Activated B cell treated with CpG ODN at 0.5 μM for 24 hours (primary cell): ENCODE measurements at regions not wholly inside any gene's neighbourhood (a gene's known extent, or its start where the extent isn't known, plus 50 kb on each side); places are given as distances from the start of the nearest gene placed in this dataset.

Experiments used
- ATAC-seq: fragments of 200-7000 bp; cut with Tn5 transposase; one replicate; pipeline ENCODE4 v1.10.0; 2021; ENCODE audit warnings: low read depth, mild to moderate bottlenecking, moderate library complexity
- CTCF ChIA-PET: fragments of 350-600 bp; sonication (Branson Sonifier 250); formaldehyde crosslinking; loops from one replicate; lab custom pipeline; 2021; ENCODE audit warnings: antibody characterized with exemption; lab: Charles Lee
- POLR2A ChIA-PET: fragments of 350-600 bp; sonication (Branson Sonifier 250); formaldehyde crosslinking; loops from one replicate; lab custom pipeline; 2021; ENCODE audit warnings: antibody characterized with exemption; lab: Charles Lee
- DNase-seq: peaks from one replicate; pipeline ENCODE4 v3.0.0; 2022
- H3K27ac Mint-ChIP-seq: one replicate; pipeline ENCODE4 v1.8.0; 2020; ENCODE audit warnings: mixed read lengths
- H3K27me3 Mint-ChIP-seq: one replicate; pipeline ENCODE4 v1.8.0; 2021; ENCODE audit warnings: mixed read lengths
- H3K36me3 Mint-ChIP-seq: one replicate; pipeline ENCODE4 v1.8.0; 2021; ENCODE audit warnings: low read depth, mixed read lengths
- H3K4me1 Mint-ChIP-seq: one replicate; pipeline ENCODE4 v1.8.0; 2021; ENCODE audit warnings: mixed read lengths
- H3K4me3 Mint-ChIP-seq: one replicate; pipeline ENCODE4 v1.8.0; 2020; ENCODE audit warnings: mild to moderate bottlenecking, mixed read lengths
- H3K9me3 Mint-ChIP-seq: one replicate; pipeline ENCODE4 v1.8.0; 2020; ENCODE audit warnings: mixed read lengths
- intact Hi-C: fragments of 100-400 bp; cut with micrococcal nuclease; formaldehyde crosslinking; loops from one replicate; pipeline ENCODE4 v1.15.1; 2024
- TF ChIP-seq, protein P1 (sequence below): fragments of 200-600 bp; IDR thresholded peaks from one replicate; pipeline ENCODE4 v1.8.0; 2022; ENCODE audit warnings: antibody characterized with exemption, mild to moderate bottlenecking

DNA sequence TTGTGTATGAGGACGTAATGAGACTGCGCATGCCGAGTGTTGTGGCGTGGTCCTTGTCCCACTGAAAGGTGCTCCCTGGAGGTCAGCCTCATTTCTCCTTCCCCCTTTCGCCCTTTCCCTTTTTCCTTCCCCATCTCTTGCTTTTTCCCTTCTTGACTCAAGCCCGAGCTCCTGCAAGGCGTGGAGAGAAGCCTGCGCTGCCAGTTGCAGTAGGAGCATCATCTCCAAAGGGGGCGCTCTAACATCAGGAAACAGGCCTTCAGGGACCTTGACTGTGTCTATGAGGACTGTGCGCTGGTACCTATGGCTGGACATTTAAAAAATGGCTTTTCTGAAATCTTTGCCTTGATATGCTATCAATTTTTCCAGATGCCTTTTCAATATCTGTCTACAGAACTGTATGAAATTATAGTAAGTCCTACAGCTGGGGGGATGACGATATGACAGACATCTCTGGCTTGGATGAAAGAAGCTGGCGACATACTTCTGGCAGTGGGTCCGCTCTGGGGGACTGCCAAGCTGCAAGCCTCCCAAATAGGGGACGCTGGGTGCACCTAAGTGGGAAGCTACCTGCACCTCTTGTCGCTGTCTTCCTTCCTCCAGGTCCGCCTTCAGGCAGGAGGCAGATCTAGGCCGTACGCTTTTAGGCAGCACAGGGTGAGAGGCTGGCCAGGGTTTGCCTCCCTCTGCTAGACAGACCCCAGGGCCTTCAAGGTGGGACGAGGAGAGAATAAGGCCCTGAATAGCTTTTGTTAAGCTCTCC, 96.5 kb downstream of the NXPE2 start:
- H3K27me3 Mint-ChIP-seq, result peaks cover 2% of the 10 kb centered on the region
- no peaks in the 10 kb centered on the region for H3K4me1 Mint-ChIP-seq
- ATAC-seq (no peak), DNase-seq (no peak)
- no peaks in the 10 kb centered on the region for H3K9me3 Mint-ChIP-seq
- no peak overlapping the region for H3K4me3 Mint-ChIP-seq
- no peaks in the 10 kb centered on the region for H3K36me3 Mint-ChIP-seq
- TF ChIP-seq, protein P1, sequence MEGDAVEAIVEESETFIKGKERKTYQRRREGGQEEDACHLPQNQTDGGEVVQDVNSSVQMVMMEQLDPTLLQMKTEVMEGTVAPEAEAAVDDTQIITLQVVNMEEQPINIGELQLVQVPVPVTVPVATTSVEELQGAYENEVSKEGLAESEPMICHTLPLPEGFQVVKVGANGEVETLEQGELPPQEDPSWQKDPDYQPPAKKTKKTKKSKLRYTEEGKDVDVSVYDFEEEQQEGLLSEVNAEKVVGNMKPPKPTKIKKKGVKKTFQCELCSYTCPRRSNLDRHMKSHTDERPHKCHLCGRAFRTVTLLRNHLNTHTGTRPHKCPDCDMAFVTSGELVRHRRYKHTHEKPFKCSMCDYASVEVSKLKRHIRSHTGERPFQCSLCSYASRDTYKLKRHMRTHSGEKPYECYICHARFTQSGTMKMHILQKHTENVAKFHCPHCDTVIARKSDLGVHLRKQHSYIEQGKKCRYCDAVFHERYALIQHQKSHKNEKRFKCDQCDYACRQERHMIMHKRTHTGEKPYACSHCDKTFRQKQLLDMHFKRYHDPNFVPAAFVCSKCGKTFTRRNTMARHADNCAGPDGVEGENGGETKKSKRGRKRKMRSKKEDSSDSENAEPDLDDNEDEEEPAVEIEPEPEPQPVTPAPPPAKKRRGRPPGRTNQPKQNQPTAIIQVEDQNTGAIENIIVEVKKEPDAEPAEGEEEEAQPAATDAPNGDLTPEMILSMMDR, result no peak
- H3K27ac Mint-ChIP-seq, result no peak overlapping the region
- POLR2A ChIA-PET, result no interaction called here
- CTCF ChIA-PET, result no interaction called here
- intact Hi-C loops, result no loop called here

DNA sequence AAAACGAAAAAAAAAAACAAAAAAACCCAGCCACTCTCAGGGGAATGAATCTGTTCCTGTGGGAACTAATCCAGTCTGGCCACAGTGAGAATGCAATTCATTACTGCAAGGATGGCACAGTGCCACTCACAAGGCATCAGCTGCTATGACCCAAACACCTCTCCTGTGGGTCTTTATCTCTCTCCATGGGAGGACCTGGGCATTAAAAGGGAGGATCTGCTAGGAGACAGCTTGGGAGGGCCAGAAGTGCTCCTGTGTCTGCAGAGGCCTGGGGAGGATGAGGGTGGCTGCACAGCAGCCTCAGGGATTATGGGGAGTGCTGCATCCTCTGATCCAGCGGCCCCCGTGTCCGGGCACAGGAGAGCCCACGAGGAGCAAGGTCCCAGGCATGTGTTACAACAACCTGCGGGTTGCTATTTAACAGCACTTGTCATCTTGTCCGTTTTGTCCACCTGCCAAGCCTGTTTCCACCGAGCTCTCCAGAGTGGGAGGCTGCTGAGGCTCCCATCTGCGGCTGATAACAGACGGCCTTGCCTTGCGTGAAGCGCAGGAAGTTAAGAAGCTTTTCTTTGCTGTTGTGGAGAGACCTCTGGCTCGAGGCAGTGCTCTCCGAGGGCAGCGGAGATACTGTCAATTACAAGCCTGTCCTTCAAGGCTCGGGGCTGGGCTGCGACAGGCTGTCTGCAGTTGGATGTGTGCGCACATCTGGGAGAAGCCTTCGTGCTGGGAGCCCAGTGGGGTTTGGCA, 97.7 kb downstream of the NXPE2 start:
- POLR2A ChIA-PET, result no interaction called here
- CTCF ChIA-PET, result no interaction called here
- no peak overlapping the region for H3K4me3 Mint-ChIP-seq
- no peaks in the 10 kb centered on the region for H3K4me1 Mint-ChIP-seq
- intact Hi-C loops, result no loop called here
- DNase-seq (no peak), ATAC-seq (no peak)
- TF ChIP-seq, protein P1, result no peak
- H3K36me3 Mint-ChIP-seq, result no peaks in the 10 kb centered on the region
- no peak overlapping the region for H3K27ac Mint-ChIP-seq
- H3K27me3 Mint-ChIP-seq, result peaks cover 4% of the 10 kb centered on the region
- no peaks in the 10 kb centered on the region for H3K9me3 Mint-ChIP-seq

DNA sequence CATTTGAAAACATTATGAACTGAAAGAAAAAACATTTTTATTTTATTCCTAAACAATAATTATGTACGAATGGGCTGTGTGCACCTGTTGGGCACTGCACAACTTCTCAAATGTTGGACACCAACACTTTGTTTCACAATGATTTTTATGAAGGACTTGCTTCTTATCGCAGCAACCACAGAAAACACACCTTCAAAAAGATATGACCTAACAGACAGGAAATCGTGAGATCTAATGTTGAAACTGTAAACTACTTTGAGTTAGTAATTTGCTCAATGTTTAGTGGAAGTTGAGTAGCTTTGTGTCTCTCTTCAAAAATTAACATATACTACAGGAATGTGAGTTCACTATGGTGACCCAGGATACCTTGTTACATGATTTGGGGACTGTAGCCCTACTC, 98.6 kb downstream of the NXPE2 start:
- H3K27ac Mint-ChIP-seq, result no peak overlapping the region
- TF ChIP-seq, protein P1, result no peak
- no peaks in the 10 kb centered on the region for H3K4me1 Mint-ChIP-seq
- H3K9me3 Mint-ChIP-seq, result no peaks in the 10 kb centered on the region
- intact Hi-C loops, result no loop called here
- H3K4me3 Mint-ChIP-seq, result no peak overlapping the region
- DNase-seq (no peak), ATAC-seq (no peak)
- no peaks in the 10 kb centered on the region for H3K36me3 Mint-ChIP-seq
- peaks cover 4% of the 10 kb centered on the region for H3K27me3 Mint-ChIP-seq
- ChIA-PET POLR2A (no interaction called here), CTCF (no interaction called here)

DNA sequence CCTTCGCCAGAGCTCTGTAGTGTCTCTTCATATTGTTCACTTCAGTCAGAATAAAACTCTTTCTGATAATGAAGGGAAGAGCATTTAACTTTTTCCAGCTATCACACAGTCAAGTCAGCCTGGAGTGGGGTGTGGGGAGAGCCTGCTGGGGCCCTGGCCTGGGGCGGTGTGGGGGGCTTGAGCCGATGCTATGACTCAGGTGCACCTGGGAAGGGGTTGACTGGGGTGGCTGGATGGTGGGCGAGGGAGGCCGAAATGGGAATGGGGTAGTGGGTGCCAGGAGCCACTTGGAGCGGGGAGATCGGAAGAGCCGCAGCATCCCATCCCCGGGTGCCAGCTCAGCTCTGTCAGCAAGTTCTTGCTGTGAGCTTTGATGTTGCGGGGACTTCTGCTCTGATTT, 100.9 kb downstream of the NXPE2 start:
- TF ChIP-seq, protein P1, result no peak
- Mint-ChIP-seq H3K4me1 (no peaks in the 10 kb centered on the region), H3K4me3 (no peak overlapping the region), H3K27me3 (peaks cover 4% of the 10 kb centered on the region), H3K9me3 (no peaks in the 10 kb centered on the region), H3K27ac (no peak overlapping the region), H3K36me3 (no peaks in the 10 kb centered on the region)
- intact Hi-C loops, result no loop called here
- ATAC-seq, result no peak
- ChIA-PET POLR2A (no interaction called here), CTCF (no interaction called here)
- DNase-seq, result no peak

DNA sequence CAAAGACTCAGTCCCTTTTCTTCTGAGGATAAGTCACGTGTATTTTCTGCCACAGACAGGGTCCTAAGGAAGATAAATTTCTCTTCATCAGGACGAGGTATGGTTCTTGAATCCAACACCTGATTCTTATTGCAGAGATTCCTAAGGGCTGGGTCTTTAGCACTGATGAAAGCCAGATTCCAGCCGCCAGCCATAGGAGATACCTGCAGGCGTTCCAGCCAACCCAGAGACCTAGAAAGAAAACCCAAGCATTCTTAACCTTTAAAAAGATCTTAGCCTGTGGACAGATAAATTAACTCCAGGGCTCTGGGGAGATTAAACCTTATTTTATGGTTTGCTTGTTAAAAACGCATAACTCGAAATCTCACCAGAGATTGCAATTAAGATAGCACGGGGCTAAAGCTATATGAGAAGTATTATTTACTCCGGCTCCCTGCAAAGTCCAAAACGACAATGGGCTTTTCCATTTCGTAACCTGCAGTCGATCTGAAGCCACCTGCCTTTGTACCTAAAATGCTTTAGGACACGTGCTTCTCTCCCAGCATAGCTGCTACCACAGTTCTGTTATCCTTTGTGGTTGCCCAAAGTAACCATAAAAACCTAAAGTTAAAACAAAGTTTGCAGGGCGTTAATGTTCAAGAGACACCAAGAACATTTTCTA, 104.5 kb downstream of the NXPE2 start:
- no peaks in the 10 kb centered on the region for H3K36me3 Mint-ChIP-seq
- ATAC-seq (no peak), DNase-seq (no peak)
- no peak overlapping the region for H3K4me3 Mint-ChIP-seq
- no peak overlapping the region for H3K27ac Mint-ChIP-seq
- no peaks in the 10 kb centered on the region for H3K4me1 Mint-ChIP-seq
- peaks cover 2% of the 10 kb centered on the region for H3K27me3 Mint-ChIP-seq
- no peaks in the 10 kb centered on the region for H3K9me3 Mint-ChIP-seq
- TF ChIP-seq, protein P1, result no peak
- ChIA-PET CTCF (no interaction called here), POLR2A (no interaction called here)
- intact Hi-C loops, result no loop called here
